DMS53 treated with DMSO at 0.1 percent for 48 hours (cell line): ENCODE measurements at regions not wholly inside any gene's neighbourhood (a gene's known extent, or its start where the extent isn't known, plus 50 kb on each side); places are given as distances from the start of the nearest gene placed in this dataset.
A peak's percentile ranks its signal among the peaks of the same experiment; 100 is the strongest.
"Not testable (repeated sequence)": the region's sequence is repeated elsewhere in the genome, so short reads cannot be mapped to it uniquely, and the experiment has no call there.

Experiments
- DNase-seq: peaks from one replicate; lab custom pipeline; 2025; ENCODE audit not compliant: unreplicated experiment; lab: John Stamatoyannopoulos, UW

GRCh38 chr1:38787041-38787440, 72.5 kb downstream of the RRAGC start:
- no peak for DNase-seq

GRCh38 chr1:38786040-38786436, 73.5 kb downstream of the RRAGC start:
- DNase-seq = no peak

GRCh38 chr1:38785285-38786039, 74.1 kb downstream of the RRAGC start:
- DNase-seq = no peak

GRCh38 chr1:38784452-38785284, 74.9 kb downstream of the RRAGC start:
- no peak for DNase-seq

- peak; percentile 75 for DNase-seq
These were observed 75.8 kb downstream of the RRAGC start for GRCh38 chr1:38783640-38784229.

GRCh38 chr1:38781872-38782617, 77.5 kb downstream of the RRAGC start:
- DNase-seq = no peak

GRCh38 chr1:38780133-38780532, 79.4 kb downstream of the RRAGC start:
- DNase-seq = no peak

- DNase-seq = no peak
These were observed 80.1 kb downstream of the RRAGC start for GRCh38 chr1:38779491-38779890.

GRCh38 chr1:38778521-38778920, 81.1 kb downstream of the RRAGC start:
- no peak for DNase-seq

GRCh38 chr1:38778051-38778450, 81.5 kb downstream of the RRAGC start:
- no peak for DNase-seq

GRCh38 chr1:38777464-38777957, 82.1 kb downstream of the RRAGC start:
- DNase-seq = no peak

- DNase-seq = no peak
These were observed 83.0 kb downstream of the RRAGC start for GRCh38 chr1:38776466-38777065.

- no peak for DNase-seq
These were observed 84.3 kb downstream of the RRAGC start for GRCh38 chr1:38775175-38775845.

GRCh38 chr1:38773483-38773882, 86.1 kb downstream of the RRAGC start:
- DNase-seq = no peak

- no peak for DNase-seq
These were observed 86.6 kb downstream of the RRAGC start for GRCh38 chr1:38772953-38773352.

- no peak for DNase-seq
These were observed 87.5 kb downstream of the RRAGC start for GRCh38 chr1:38772026-38772425.

GRCh38 chr1:38770516-38771173, 88.9 kb downstream of the RRAGC start:
- DNase-seq = not testable (repeated sequence)

GRCh38 chr1:38766125-38766524, 93.4 kb downstream of the RRAGC start:
- no peak for DNase-seq

GRCh38 chr1:38763121-38763520, 96.5 kb downstream of the RRAGC start:
- no peak for DNase-seq

- DNase-seq = no peak
These were observed 99.0 kb downstream of the RRAGC start for GRCh38 chr1:38760562-38760961.
